ENCODE measurements at regions not wholly inside any gene's neighbourhood (a gene's known extent, or its start where the extent isn't known, plus 50 kb on each side); places are given as distances from the start of the nearest gene placed in this dataset.

DNA sequence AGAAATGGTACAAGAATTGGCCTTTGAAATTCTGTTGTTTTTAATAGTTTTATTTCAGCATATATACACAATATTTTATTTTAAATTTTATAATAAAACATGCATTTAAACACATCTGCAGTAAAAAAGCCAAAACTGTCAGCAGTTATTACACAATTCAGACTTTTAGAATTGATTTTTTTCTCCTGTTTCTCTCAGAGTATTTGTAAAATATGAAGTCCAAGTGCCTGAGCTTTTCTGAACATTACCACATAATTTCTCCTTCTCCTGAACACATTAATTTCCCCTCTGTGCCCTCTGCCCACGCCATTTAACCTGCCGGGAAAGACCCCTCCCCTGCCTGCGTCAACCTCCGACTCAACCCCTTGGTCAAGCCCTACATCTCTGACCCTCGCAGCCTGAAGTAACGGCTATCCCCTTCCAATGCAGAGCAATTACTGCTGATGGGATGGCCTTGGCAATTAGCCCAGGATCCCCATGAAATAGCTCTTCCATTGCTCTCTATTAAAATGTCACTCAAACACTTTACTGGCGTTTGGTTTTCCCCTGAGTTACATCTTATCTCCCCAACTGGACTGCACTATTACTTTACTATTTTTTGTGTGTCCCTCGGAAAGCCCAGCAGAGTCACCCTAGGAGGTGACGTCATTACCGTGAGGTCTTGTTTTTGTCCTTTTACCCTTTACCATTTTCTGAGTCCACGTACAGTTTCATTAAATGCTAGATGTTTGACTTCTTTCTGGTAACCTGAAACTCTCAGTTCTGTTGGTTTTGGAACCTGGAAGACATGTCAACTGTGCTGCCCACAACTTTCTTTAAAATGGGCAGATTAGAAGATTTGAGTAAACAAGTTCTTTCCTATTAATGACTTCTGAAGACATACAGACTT lies 146.7 kb upstream of the TAB2 start:
- TF ChIP-seq, protein P1, sequence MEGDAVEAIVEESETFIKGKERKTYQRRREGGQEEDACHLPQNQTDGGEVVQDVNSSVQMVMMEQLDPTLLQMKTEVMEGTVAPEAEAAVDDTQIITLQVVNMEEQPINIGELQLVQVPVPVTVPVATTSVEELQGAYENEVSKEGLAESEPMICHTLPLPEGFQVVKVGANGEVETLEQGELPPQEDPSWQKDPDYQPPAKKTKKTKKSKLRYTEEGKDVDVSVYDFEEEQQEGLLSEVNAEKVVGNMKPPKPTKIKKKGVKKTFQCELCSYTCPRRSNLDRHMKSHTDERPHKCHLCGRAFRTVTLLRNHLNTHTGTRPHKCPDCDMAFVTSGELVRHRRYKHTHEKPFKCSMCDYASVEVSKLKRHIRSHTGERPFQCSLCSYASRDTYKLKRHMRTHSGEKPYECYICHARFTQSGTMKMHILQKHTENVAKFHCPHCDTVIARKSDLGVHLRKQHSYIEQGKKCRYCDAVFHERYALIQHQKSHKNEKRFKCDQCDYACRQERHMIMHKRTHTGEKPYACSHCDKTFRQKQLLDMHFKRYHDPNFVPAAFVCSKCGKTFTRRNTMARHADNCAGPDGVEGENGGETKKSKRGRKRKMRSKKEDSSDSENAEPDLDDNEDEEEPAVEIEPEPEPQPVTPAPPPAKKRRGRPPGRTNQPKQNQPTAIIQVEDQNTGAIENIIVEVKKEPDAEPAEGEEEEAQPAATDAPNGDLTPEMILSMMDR (IDR thresholded peaks at IDR 0.05), result no peak
- no peak overlapping the region for H3K4me3 ChIP-seq
- H3K4me1 ChIP-seq, result peaks cover 0 to 11% (median 0%) of the 10 kb centered on the region in 9 donors
- WGBS, 2 donors, result 44 to 46% methylated on average over 11 of the region's 11 CpGs
- no peaks in the 10 kb centered on the region for H3K9me3 ChIP-seq
- H3K27ac ChIP-seq, result peak overlapping the region in 3 of 10 donors; percentile 2 to 16 (median 2)
- peak in 1 of 2 donors; percentile 20 for DNase-seq
- peaks cover 0 to 10% (median 0%) of the 10 kb centered on the region in 7 donors for H3K27me3 ChIP-seq
- intact Hi-C loops (cut with DNase I), result no loop called here
- peak in 6 of 8 donors; percentile 40 to 75 (median 63) for ATAC-seq
- H3K36me3 ChIP-seq, result no peaks in the 10 kb centered on the region

DNA sequence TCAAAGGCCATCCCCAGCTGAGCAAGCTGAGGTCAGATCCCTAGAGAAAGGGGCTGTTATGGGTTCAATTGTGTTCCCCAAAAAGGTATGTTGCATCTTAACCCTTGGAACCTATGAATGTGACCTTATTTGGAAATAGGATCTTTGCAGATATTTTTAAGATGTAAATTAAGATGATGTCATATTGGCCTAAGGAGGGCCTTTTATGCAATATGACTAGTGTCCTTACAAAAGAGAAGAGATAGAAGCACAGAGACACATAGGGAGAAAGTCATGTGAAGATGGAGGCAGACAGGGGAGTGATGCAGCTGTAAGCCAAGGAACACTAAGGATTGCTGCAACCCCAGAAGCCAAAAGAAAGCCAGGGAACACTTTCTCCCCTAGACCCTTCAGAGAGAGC lies 144.3 kb upstream of the TAB2 start:
- H3K36me3 ChIP-seq, result no peaks in the 10 kb centered on the region
- peaks cover 0 to 7% (median 0%) of the 10 kb centered on the region in 7 donors for H3K27me3 ChIP-seq
- ATAC-seq (no peak), DNase-seq (no peak)
- peaks cover 0 to 5% (median 0%) of the 10 kb centered on the region in 11 donors for H3K9me3 ChIP-seq
- TF ChIP-seq, protein P1 (IDR thresholded peaks at IDR 0.05), result no peak
- intact Hi-C loops (cut with DNase I), result no loop called here
- H3K4me3 ChIP-seq, result no peak overlapping the region
- H3K4me1 ChIP-seq, result peaks cover 0 to 7% (median 0%) of the 10 kb centered on the region in 9 donors
- H3K27ac ChIP-seq, result no peak overlapping the region

DNA sequence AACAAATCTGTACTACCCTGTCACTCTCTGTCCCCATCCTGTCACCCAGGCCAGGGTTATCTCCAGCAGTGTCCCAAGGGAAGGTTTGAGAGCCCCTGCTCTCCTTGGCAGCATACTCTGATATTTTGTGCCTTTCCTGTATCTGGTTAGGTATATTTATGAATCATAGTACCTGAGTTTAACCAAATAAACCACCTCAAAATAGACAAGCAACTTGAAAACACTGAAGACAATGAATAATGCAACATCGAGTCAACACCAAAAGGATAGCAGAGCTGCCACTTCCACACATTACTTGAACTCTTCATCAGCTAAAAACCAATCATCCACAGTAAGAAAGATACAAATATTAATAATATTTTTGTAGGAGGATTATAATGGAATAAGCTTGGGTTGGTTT lies 142.6 kb upstream of the TAB2 start:
- H3K4me3 ChIP-seq, result no peak overlapping the region
- H3K4me1 ChIP-seq, result peaks cover 0 to 7% (median 0%) of the 10 kb centered on the region in 9 donors
- 88 to 95% methylated on average over 1 of the region's 1 CpG for WGBS, 2 donors
- intact Hi-C loops (cut with DNase I), result no loop called here
- DNase-seq (no peak), ATAC-seq (no peak)
- H3K27ac ChIP-seq, result no peak overlapping the region
- peaks cover 0 to 5% (median 0%) of the 10 kb centered on the region in 11 donors for H3K9me3 ChIP-seq
- H3K36me3 ChIP-seq, result no peaks in the 10 kb centered on the region
- peaks cover 0 to 3% (median 0%) of the 10 kb centered on the region in 7 donors for H3K27me3 ChIP-seq
- TF ChIP-seq, protein P1 (IDR thresholded peaks at IDR 0.05), result no peak

DNA sequence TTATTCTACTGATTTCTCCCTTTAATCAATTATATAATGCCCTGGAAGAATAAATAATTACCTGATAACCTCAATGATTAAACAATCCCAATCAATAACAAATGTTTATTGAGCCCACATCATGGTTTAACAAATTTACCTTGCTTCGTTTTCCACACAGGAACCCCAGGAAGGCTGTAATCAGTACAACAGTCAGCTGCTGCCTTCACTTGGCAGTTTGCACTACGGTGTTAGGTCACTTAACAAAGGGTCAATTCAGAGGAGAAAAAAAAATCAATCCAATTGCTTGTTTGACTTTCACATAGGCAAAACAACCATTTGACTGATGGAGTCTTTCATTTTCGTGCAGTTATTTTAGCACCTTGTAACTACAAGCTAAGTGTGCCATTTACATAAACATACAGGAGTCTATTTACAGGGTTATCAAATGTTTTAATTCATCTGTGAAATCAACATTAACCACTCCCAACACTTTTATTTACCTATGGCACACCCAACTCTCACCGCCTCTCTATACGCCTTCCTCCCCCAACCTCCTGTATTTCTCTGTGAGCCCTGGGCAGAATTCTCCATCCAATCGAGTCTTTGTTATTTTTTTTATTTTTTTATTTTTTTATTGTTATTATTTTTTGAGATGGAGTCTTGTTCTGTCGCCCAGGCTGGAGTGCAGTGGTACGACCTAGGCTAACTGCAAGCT lies 140.4 kb upstream of the TAB2 start:
- Histone ChIP-seq H3K27me3 (peaks cover 0 to 3% (median 0%) of the 10 kb centered on the region in 7 donors), H3K4me1 (no peaks in the 10 kb centered on the region), H3K4me3 (no peak overlapping the region), H3K27ac (no peak overlapping the region), H3K36me3 (no peaks in the 10 kb centered on the region), H3K9me3 (peaks cover 0 to 5% (median 0%) of the 10 kb centered on the region in 11 donors)
- TF ChIP-seq, protein P1 (IDR thresholded peaks at IDR 0.05), result no peak
- intact Hi-C loops (cut with DNase I), result no loop called here
- ATAC-seq (no peak), DNase-seq (no peak)
- WGBS, 2 donors, result 72 to 74% methylated on average over 8 of the region's 8 CpGs

Measured in heart right ventricle (tissue), 16 donors.